Fibroblast of mammary gland (primary cell): ENCODE measurements at regions not wholly inside any gene's neighbourhood (a gene's known extent, or its start where the extent isn't known, plus 50 kb on each side); places are given as distances from the start of the nearest gene placed in this dataset.

Experiments
- DNase-seq: peaks from one replicate; pipeline ENCODE4 v3.0.0-alpha.2; 2010; ENCODE audit warnings: low read depth
- H3K4me3 ChIP-seq: 2 replicates; pipeline ENCODE4 v1.5.1; 2011; ENCODE audit warnings: low read depth, mild to moderate bottlenecking, low read length, moderate library complexity; ENCODE audit not compliant: control insufficient read depth
- CTCF ChIP-seq: conservative IDR thresholded peaks from 2 replicates; pipeline ENCODE4 v1.5.1; 2011; ENCODE audit warnings: low read depth, low read length, inconsistent platforms; ENCODE audit not compliant: control insufficient read depth, insufficient read depth

DNA sequence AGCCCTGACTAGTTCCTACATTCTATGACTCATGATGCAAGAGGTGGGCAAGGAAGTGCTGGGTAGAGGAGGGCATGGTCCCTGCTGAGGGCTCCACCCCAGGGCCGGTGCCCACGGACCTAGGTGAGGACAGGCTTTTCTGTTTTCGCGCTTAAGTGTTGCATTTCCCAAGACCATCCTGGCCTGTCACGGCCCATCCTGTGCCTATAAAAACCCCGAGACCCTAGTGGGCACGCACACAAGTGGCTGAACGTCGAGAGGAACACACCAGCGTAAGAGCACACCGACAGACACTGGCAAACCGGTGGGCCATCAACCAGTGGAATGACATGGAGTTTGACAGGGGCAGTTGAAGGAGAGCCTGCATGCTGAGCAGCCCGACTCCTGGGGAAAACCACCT is 680.7 kb upstream of the GHITM start:
- TF ChIP-seq CTCF, result no peak
- DNase-seq, result no peak

DNA sequence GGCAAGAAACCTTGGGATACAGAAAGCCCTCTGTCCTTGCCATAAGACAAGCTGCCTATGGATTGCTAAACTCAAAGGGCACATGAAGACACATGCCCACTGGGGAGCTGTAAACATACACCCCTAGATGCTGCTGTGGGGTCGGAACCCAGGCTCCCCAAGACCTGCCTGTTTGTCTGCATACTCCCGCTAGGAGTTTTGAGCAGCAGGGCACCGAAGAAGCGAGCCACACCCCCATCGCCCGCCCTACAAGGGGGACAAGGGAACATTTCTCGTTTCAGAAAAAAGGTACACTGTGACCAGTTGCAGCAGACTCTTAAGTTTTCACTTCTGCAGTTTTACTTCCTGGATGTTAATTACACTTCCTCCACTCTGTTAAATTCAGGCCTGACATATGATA is 680.2 kb upstream of the GHITM start:
- no peak for TF ChIP-seq CTCF
- DNase-seq, result no peak
- no peak overlapping the region for H3K4me3 ChIP-seq

More for the DNA sequence above, 680.7 kb upstream of the GHITM start:
- H3K4me3 ChIP-seq, result no peak overlapping the region

DNA sequence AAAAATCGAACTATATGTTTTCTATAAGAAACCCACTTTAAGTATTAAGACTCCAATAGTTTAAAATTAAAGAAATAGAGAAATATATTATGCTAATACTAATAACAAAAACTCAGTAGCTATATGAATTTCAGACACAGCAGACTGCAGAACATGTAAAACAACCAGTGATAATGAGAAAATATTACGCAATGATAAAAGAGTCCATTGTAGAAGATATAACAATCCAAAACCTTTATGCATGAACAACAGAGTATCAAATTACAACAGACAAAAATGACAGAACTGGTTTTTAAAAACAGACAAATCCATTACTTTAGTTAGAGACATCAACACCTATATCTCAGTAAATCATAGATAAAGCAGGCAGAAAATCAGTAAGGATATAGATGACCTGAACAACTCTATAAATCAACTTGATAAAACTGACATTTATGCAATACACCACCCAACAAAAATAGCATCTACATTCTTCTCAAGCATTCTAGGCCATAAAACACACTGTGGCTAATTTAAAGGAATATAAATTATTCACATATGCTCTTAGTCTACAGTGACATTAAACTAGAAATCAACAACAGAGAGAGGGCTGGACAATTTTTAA is 669.5 kb upstream of the GHITM start:
- TF ChIP-seq CTCF, result no peak
- no peak overlapping the region for H3K4me3 ChIP-seq
- no peak for DNase-seq

GRCh38 chr10:83476211-83476610 is 663.1 kb upstream of the GHITM start:
- no peak for DNase-seq
- no peak for TF ChIP-seq CTCF

DNA sequence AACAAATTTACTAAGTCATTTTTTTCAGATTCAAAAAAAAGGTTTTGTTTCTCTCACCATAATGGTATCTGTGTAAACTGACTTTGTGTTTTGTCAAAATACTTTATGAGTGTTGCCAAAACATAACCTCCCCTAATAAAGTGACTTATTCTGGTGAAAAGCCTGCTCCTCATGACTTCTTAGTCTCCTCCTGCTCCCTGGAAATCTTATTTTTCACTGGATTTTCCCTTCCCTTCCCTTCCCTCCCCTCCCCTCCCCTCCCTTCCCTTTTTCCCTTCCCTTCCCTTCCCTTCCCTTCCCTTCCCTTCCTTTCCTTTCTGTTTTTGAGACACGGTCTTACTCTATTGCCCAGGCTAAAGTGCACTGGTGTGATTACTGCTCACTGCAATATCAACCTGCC is 650.1 kb upstream of the GHITM start:
- no peak for DNase-seq
- TF ChIP-seq CTCF, result no peak
- no peak overlapping the region for H3K4me3 ChIP-seq

More at GRCh38 chr10:83476211-83476610, 663.1 kb upstream of the GHITM start:
- no peak overlapping the region for H3K4me3 ChIP-seq

GRCh38 chr10:83492004-83492403 is 647.3 kb upstream of the GHITM start:
- no peak overlapping the region for H3K4me3 ChIP-seq
- no peak for TF ChIP-seq CTCF
- DNase-seq, result no peak

DNA sequence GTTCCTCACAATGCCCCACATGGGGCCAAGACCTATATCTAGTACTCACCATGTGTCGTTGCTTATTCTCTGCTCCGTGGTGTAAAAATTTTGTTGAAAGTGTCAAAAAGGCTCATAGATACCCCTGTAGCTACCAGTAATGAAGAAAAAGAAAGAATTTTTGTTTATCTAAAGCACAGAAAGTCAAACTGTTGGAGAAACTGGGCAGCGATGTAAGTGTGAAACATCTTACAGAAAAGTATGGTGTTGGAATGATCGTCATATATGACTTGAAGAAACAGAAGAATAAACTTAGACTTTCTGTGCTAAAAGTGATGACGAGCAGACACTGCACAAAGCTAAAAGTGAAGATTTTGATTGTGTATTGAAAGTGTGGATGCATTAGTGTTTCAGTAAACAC is 626.6 kb upstream of the GHITM start:
- H3K4me3 ChIP-seq, result no peak overlapping the region
- DNase-seq, result no peak
- no peak for TF ChIP-seq CTCF
